Upper lobe of left lung (tissue), 6 donors: ENCODE measurements at regions not wholly inside any gene's neighbourhood (a gene's known extent, or its start where the extent isn't known, plus 50 kb on each side); places are given as distances from the start of the nearest gene placed in this dataset.

Experiments
- ATAC-seq, 2 donors: fragments of 200-7000 bp; cut with Tn5 transposase; one replicate each; pipeline ENCODE4 v1.9.1; 2022; ENCODE audit warnings: mild to moderate bottlenecking in 2 of 2, moderate library complexity in 2 of 2; ENCODE audit not compliant: low FRiP score in 2 of 2
- DNase-seq, 2 donors: peaks; one replicate each; pipeline ENCODE4 v3.0.0-alpha.2; 2019 to 2020
- H3K27ac ChIP-seq, 4 donors: fragments of 200-600 bp; sonication (generic); one replicate each; pipeline ENCODE4 v1.5.1; 2016 to 2019
- H3K27me3 ChIP-seq, 4 donors: fragments of 200-600 bp; sonication (generic); one replicate each; pipeline ENCODE4 v1.5.1; 2017 to 2019
- H3K36me3 ChIP-seq, 4 donors: fragments of 200-600 bp; sonication (generic); one replicate each; pipeline ENCODE4 v1.5.1; 2016 to 2019
- H3K4me1 ChIP-seq, 4 donors: fragments of 200-600 bp; sonication (generic); one replicate each; pipeline ENCODE4 v1.5.1; 2018 to 2019
- H3K4me3 ChIP-seq, 4 donors: fragments of 200-600 bp; sonication (generic); one replicate each; pipeline ENCODE4 v1.5.1; 2017 to 2019; ENCODE audit warnings: mild to moderate bottlenecking in 2 of 4, moderate library complexity in 1 of 4
- H3K9me3 ChIP-seq, 4 donors: fragments of 200-600 bp; sonication (generic); one replicate each; pipeline ENCODE4 v1.5.1; 2018 to 2019
- CTCF ChIP-seq, 6 experiments: fragments of 450-650 bp in 4 of 6; fragments of 200-600 bp in 2 of 6; sonication (generic) in 2 of 6; IDR thresholded peaks; one replicate each; pipeline ENCODE4 v1.5.1; 2016 to 2019; ENCODE audit warnings: antibody characterized with exemption in 6 of 6
- EP300 ChIP-seq, 4 donors: sonication (generic); formaldehyde crosslinking; IDR thresholded peaks; one replicate each; pipeline ENCODE4 v1.5.1; 2017; ENCODE audit warnings: antibody characterized with exemption in 4 of 4, control low read depth in 2 of 4
- POLR2A ChIP-seq, 4 donors: fragments of 450-650 bp; IDR thresholded peaks; one replicate each; pipeline ENCODE4 v1.5.1; 2016 to 2017; ENCODE audit warnings: antibody characterized with exemption in 4 of 4, mild to moderate bottlenecking in 2 of 4
- POLR2AphosphoS5 ChIP-seq, 2 donors: sonication (generic); formaldehyde crosslinking; IDR thresholded peaks; one replicate each; pipeline ENCODE4 v1.5.1; 2017; ENCODE audit warnings: antibody characterized with exemption in 2 of 2
- WGBS, 2 donors: methylation state at CpG; one replicate each; pipeline ENCODE4 v1.1.5; 2017 to 2018; 5-methylcytosine and 5-hydroxymethylcytosine counted together
- donor health status: DM: no; HTN: no; CAD: no; lungs with moderate emphysema.
- donor health status: DM: no; HTN: yes; CAD: no; lungs with severe emphysema.

- ATAC-seq (no peak), DNase-seq (no peak)
- H3K27ac ChIP-seq: no peak overlapping the region
- no peaks in the 10 kb centered on the region for H3K4me1 ChIP-seq
- H3K4me3 ChIP-seq: no peak overlapping the region
- 69 to 78% methylated on average over 4 of the region's 4 CpGs for WGBS, 2 donors
- H3K36me3 ChIP-seq: no peaks in the 10 kb centered on the region
- no peaks in the 10 kb centered on the region for H3K27me3 ChIP-seq
- no peaks in the 10 kb centered on the region for H3K9me3 ChIP-seq
- TF ChIP-seq POLR2AphosphoS5 (IDR thresholded peaks at IDR 0.05): no peak
- TF ChIP-seq POLR2A (IDR thresholded peaks at IDR 0.05): no peak
- TF ChIP-seq EP300 (IDR thresholded peaks at IDR 0.05): no peak
- TF ChIP-seq CTCF (IDR thresholded peaks at IDR 0.05): no peak
Measured at GRCh38 chr13:34719060-34719875, 222.8 kb upstream of the NBEA start.

DNA sequence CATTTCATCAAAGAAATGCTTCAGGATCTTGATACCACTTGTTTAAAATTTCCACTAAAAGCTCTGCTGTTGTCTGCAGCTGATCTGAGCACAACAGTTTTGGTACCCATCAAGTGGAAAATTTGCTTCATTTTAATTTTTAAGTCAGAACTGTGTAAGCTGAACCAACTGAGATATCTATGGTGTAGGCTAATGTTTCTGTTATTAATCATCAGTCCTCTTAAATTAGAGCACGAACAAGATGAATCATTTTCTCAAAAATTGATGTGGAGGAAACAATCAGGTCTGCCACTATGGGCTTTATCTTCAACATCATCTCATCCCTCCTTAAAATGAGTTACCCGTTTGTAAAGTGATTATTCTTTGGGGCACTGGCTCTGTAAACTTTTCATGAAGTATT is 221.5 kb upstream of the NBEA start:
- H3K27me3 ChIP-seq: no peaks in the 10 kb centered on the region
- ATAC-seq (no peak), DNase-seq (no peak)
- H3K9me3 ChIP-seq: no peaks in the 10 kb centered on the region
- TF ChIP-seq EP300 (IDR thresholded peaks at IDR 0.05): no peak
- TF ChIP-seq POLR2A (IDR thresholded peaks at IDR 0.05): no peak
- no peak for TF ChIP-seq CTCF (IDR thresholded peaks at IDR 0.05)
- TF ChIP-seq POLR2AphosphoS5 (IDR thresholded peaks at IDR 0.05): no peak
- H3K4me3 ChIP-seq: no peak overlapping the region
- no peaks in the 10 kb centered on the region for H3K4me1 ChIP-seq
- 61 to 72% methylated on average over 2 of the region's 2 CpGs for WGBS, 2 donors
- no peaks in the 10 kb centered on the region for H3K36me3 ChIP-seq
- H3K27ac ChIP-seq: no peak overlapping the region

- TF ChIP-seq POLR2A (IDR thresholded peaks at IDR 0.05) (no peak), CTCF (IDR thresholded peaks at IDR 0.05) (no peak), POLR2AphosphoS5 (IDR thresholded peaks at IDR 0.05) (no peak), EP300 (IDR thresholded peaks at IDR 0.05) (no peak)
- WGBS, 2 donors: 58 to 68% methylated on average over 3 of the region's 3 CpGs
- ATAC-seq: no peak
Measured at GRCh38 chr13:34721631-34722595, 220.2 kb upstream of the NBEA start.

DNA sequence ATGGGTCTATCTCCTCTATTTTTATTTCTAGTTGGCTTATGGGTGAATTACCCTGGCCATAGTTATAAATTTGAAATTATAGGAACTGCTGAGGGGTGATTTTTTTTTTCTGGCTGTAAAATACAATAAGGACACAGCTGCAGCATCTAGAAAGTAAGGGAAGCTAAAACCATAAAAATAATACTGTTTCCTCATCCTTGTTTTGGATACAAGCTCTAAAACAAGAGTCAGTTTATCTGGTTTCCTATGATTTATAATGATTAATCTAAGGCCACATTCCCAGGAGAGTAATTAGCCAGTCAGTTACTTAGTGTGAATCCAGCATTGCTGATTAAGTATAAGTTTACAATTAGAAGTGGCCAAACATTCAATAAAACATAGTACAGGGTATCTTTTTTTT is 219.1 kb upstream of the NBEA start:
- H3K36me3 ChIP-seq: no peaks in the 10 kb centered on the region
- no peak for TF ChIP-seq POLR2A (IDR thresholded peaks at IDR 0.05)
- no peak for TF ChIP-seq POLR2AphosphoS5 (IDR thresholded peaks at IDR 0.05)
- TF ChIP-seq EP300 (IDR thresholded peaks at IDR 0.05): no peak
- no peak for TF ChIP-seq CTCF (IDR thresholded peaks at IDR 0.05)
- H3K4me1 ChIP-seq: no peaks in the 10 kb centered on the region
- ATAC-seq (no peak), DNase-seq (no peak)
- H3K9me3 ChIP-seq: no peaks in the 10 kb centered on the region
- H3K4me3 ChIP-seq: no peak overlapping the region
- H3K27me3 ChIP-seq: no peaks in the 10 kb centered on the region
- no peak overlapping the region for H3K27ac ChIP-seq

More at GRCh38 chr13:34721631-34722595, 220.2 kb upstream of the NBEA start:
- no peak overlapping the region for H3K4me3 ChIP-seq
- H3K36me3 ChIP-seq: no peaks in the 10 kb centered on the region
- H3K4me1 ChIP-seq: no peaks in the 10 kb centered on the region
- H3K27ac ChIP-seq: no peak overlapping the region
- no peak for DNase-seq
- H3K27me3 ChIP-seq: no peaks in the 10 kb centered on the region
- no peaks in the 10 kb centered on the region for H3K9me3 ChIP-seq
